ENCODE measurements at regions not wholly inside any gene's neighbourhood (a gene's known extent, or its start where the extent isn't known, plus 50 kb on each side); places are given as distances from the start of the nearest gene placed in this dataset.

- H3K4me3 ChIP-seq (ENCODE audit: low read length in 3 of 3): no peak overlapping the region
- intact Hi-C loops (cut with DNase I): no loop called here
- H3K36me3 ChIP-seq (ENCODE audit: control insufficient read depth in 2 of 3, insufficient read depth in 3 of 3, low read length in 3 of 3): no peaks in the 10 kb centered on the region
- no peaks in the 10 kb centered on the region for H3K27me3 ChIP-seq (ENCODE audit: control insufficient read depth, insufficient read depth, low read length)
- H3K9me3 ChIP-seq (ENCODE audit: control insufficient read depth in 2 of 3, insufficient read depth in 1 of 3, low read length in 3 of 3): no peaks in the 10 kb centered on the region
- no peak for TF ChIP-seq CTCF (IDR thresholded peaks at IDR 0.05; ENCODE audit: borderline replicate concordance, extremely low read depth, insufficient read depth)
- no peak overlapping the region for H3K9ac ChIP-seq (ENCODE audit: low read length in 3 of 3)
- FAIRE-seq (no peak), DNase-seq (no peak)
- H3K4me1 ChIP-seq (ENCODE audit: control insufficient read depth in 2 of 3, insufficient read depth in 2 of 3, low read depth in 1 of 3, low read length in 3 of 3): no peaks in the 10 kb centered on the region
- no peak overlapping the region for H3K27ac ChIP-seq (ENCODE audit: low read depth in 2 of 2, low read length in 2 of 2)
Observed at GRCh38 chr4:116872941-116873340, 212.4 kb downstream of the TRAM1L1 start.

- DNase-seq (no peak), FAIRE-seq (no peak)
- H3K4me3 ChIP-seq (ENCODE audit: low read length in 3 of 3): no peak overlapping the region
Observed at GRCh38 chr4:116872308-116872707, 213.1 kb downstream of the TRAM1L1 start.

GRCh38 chr4:116870686-116871085 is 214.7 kb downstream of the TRAM1L1 start:
- Histone ChIP-seq H3K4me1 (ENCODE audit: control insufficient read depth in 2 of 3, insufficient read depth in 2 of 3, low read depth in 1 of 3, low read length in 3 of 3) (no peaks in the 10 kb centered on the region), H3K9ac (ENCODE audit: low read length in 3 of 3) (no peak overlapping the region), H3K27ac (ENCODE audit: low read depth in 2 of 2, low read length in 2 of 2) (no peak overlapping the region), H3K27me3 (ENCODE audit: control insufficient read depth, insufficient read depth, low read length) (no peaks in the 10 kb centered on the region), H3K36me3 (ENCODE audit: control insufficient read depth in 2 of 3, insufficient read depth in 3 of 3, low read length in 3 of 3) (no peaks in the 10 kb centered on the region), H3K4me3 (ENCODE audit: low read length in 3 of 3) (no peak overlapping the region), H3K9me3 (ENCODE audit: control insufficient read depth in 2 of 3, insufficient read depth in 1 of 3, low read length in 3 of 3) (no peaks in the 10 kb centered on the region)
- DNase-seq: peak in 1 of 5 donors; percentile 2
- no peak for FAIRE-seq
- intact Hi-C loops (cut with DNase I): no loop called here
- no peak for TF ChIP-seq CTCF (IDR thresholded peaks at IDR 0.05; ENCODE audit: borderline replicate concordance, extremely low read depth, insufficient read depth)

More at GRCh38 chr4:116872308-116872707, 213.1 kb downstream of the TRAM1L1 start:
- Histone ChIP-seq H3K9me3 (ENCODE audit: control insufficient read depth in 2 of 3, insufficient read depth in 1 of 3, low read length in 3 of 3) (no peaks in the 10 kb centered on the region), H3K36me3 (ENCODE audit: control insufficient read depth in 2 of 3, insufficient read depth in 3 of 3, low read length in 3 of 3) (no peaks in the 10 kb centered on the region), H3K27ac (ENCODE audit: low read depth in 2 of 2, low read length in 2 of 2) (no peak overlapping the region), H3K27me3 (ENCODE audit: control insufficient read depth, insufficient read depth, low read length) (no peaks in the 10 kb centered on the region), H3K9ac (ENCODE audit: low read length in 3 of 3) (no peak overlapping the region), H3K4me1 (ENCODE audit: control insufficient read depth in 2 of 3, insufficient read depth in 2 of 3, low read depth in 1 of 3, low read length in 3 of 3) (no peaks in the 10 kb centered on the region)
- no peak for TF ChIP-seq CTCF (IDR thresholded peaks at IDR 0.05; ENCODE audit: borderline replicate concordance, extremely low read depth, insufficient read depth)
- intact Hi-C loops (cut with DNase I): no loop called here

GRCh38 chr4:116866106-116866505 is 219.3 kb downstream of the TRAM1L1 start:
- intact Hi-C loops (cut with DNase I): no loop called here
- Histone ChIP-seq H3K36me3 (ENCODE audit: control insufficient read depth in 2 of 3, insufficient read depth in 3 of 3, low read length in 3 of 3) (no peaks in the 10 kb centered on the region), H3K9ac (ENCODE audit: low read length in 3 of 3) (no peak overlapping the region), H3K4me1 (ENCODE audit: control insufficient read depth in 2 of 3, insufficient read depth in 2 of 3, low read depth in 1 of 3, low read length in 3 of 3) (no peaks in the 10 kb centered on the region), H3K27me3 (ENCODE audit: control insufficient read depth, insufficient read depth, low read length) (no peaks in the 10 kb centered on the region), H3K4me3 (ENCODE audit: low read length in 3 of 3) (no peak overlapping the region), H3K9me3 (ENCODE audit: control insufficient read depth in 2 of 3, insufficient read depth in 1 of 3, low read length in 3 of 3) (no peaks in the 10 kb centered on the region), H3K27ac (ENCODE audit: low read depth in 2 of 2, low read length in 2 of 2) (no peak overlapping the region)
- FAIRE-seq (no peak), DNase-seq (no peak)
- no peak for TF ChIP-seq CTCF (IDR thresholded peaks at IDR 0.05; ENCODE audit: borderline replicate concordance, extremely low read depth, insufficient read depth)

Data from kidney (tissue), 13 donors.